IPS DF 19.7 (cell line): ENCODE measurements at regions not wholly inside any gene's neighbourhood (a gene's known extent, or its start where the extent isn't known, plus 50 kb on each side); places are given as distances from the start of the nearest gene placed in this dataset.
"Not testable (repeated sequence)": the region's sequence is repeated elsewhere in the genome, so short reads cannot be mapped to it uniquely, and the experiment has no call there.

Experiments used
- DNase-seq: peaks from one replicate; pipeline ENCODE4 v3.0.0-alpha.2; 2013; ENCODE audit warnings: low read depth, low spot score

- not testable (repeated sequence) for DNase-seq
These were observed 208.3 kb upstream of the HES1 start for GRCh38 chr3:193927413-193928206.

- DNase-seq: no peak
These were observed 207.4 kb upstream of the HES1 start for GRCh38 chr3:193928354-193929209.

DNA sequence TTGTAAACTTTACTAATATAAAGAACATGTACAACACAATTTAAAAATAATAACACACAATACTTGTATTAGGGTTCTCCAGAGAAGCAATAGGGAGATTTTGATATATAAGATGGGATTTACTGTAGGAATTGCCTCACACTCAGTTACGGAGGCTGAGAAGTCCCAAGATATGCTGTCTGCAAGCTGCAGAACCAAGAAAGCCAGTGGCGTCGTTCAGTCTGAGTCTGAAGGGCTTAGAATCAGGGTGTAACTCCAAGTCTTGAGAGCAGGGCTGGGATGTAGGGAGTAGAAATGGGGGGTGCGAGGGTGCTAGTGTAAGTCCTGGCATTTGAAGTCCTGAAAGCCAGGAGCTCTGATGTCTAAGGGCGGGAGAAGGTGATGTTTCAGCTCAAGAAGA is 206.6 kb upstream of the HES1 start:
- no peak for DNase-seq

DNA sequence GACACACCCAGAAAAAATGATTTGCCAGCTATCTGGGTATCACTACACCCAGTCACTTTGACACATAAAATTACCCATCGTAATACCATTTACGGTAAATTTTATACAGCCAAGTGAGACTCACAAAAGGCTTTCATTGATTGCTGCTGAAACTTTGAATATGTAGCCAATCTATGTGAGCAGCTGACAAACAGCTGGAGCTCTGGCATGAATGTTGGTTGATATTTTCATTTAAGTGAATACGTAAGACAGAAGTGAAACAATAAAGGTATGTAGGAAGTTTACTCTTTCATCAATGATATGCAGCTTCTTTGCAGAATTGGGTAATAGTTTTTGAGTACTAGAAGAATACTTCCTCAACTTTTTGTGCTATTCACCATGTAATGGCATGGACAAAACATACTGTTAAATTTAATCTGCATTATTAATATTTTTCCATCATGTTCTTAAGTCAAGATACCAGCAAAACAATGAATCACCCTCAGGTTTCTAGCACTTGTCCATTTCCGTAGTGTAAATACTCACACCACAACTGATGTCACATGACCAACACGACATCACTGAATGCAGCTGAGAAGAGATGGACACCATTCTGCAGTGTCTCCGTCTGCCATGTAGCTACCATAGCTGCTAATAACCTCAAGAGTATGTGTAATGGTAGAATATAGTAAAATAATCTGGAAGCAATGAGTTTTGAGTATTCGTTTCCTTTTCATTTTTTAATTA is 205.9 kb upstream of the HES1 start:
- no peak for DNase-seq

- no peak for DNase-seq
These were observed 203.8 kb upstream of the HES1 start for GRCh38 chr3:193932136-193932535.

DNA sequence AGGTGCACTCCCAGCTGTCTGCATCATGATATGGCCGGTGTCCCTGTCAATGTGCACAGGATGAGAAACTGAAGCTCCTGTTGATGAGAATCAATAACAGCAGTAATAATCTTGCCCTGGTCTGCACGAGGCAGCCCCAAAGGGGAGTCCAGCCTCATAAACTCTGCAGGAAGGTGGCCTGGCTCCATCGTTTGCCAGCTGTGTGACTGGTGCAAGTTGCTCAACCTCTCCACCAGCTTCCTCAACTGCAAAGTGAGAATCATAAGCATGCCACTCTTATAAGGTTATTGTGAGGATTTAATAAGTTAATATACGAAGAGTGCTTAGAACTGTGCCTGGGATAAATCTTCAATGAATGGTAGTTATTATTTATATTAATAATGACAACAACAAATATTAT is 203.4 kb upstream of the HES1 start:
- no peak for DNase-seq

DNA sequence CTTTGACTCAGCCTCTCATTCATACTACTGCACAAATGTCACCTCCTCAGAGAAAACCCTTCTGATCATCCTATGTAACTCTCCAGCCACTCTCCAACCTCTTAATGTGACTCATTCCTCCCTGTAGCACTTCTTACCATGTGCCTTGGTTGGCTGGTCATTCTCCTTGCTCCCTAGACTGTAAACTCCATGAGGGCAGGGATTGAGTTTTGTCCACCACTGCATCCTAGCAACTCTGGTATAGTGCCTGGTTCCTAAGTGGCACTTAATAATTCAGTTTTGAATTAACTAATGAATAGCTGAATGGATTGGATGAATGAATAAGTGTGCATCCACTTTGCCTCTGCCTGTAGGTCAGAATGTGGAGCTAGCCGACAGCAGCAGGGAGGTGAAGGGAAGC is 202.5 kb upstream of the HES1 start:
- DNase-seq: no peak

GRCh38 chr3:193935916-193936315 is 200.0 kb upstream of the HES1 start:
- no peak for DNase-seq

DNA sequence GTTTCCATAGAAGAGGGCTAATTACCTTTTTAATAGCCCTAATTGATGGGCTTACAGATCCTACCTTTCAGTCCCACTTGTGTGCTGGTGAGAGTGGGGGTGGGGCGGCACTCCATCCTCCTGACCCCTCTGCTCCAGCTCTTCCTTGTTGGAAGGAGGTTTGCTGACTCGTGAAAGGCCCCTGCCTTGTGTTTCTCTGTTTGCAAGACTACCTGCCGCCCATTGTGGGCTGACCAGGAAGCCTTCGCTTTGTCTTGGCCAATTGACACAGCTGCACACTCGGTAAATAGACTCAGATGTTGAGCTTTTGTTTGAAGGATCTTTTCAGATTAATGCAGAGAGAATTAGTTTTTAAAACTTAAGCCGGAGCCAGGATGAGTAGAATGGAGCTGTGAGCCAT is 197.3 kb upstream of the HES1 start:
- DNase-seq: no peak

DNA sequence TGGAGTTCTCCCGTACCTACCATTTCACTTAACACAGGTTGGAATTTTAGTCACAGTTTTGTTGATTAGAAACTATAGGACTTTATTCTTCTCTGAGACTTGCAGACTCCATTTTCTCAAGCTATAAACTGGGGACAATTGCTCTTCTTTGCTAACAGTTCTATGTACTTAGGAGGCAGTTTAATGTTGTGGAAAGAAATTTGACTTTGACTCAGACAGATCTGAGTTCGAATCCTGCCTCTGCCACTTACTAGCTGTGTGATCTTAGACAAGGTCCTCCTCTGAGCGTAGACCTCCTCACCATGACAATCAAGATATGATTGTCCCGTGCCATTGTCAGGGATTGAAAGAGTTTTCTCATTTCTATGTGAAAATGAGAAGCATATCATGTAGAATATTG is 196.4 kb upstream of the HES1 start:
- no peak for DNase-seq

GRCh38 chr3:193940526-193940925 is 195.4 kb upstream of the HES1 start:
- no peak for DNase-seq

- DNase-seq: no peak
These were observed 194.5 kb upstream of the HES1 start for GRCh38 chr3:193941486-193941885.

- no peak for DNase-seq
These were observed 193.4 kb upstream of the HES1 start for GRCh38 chr3:193942516-193943055.

DNA sequence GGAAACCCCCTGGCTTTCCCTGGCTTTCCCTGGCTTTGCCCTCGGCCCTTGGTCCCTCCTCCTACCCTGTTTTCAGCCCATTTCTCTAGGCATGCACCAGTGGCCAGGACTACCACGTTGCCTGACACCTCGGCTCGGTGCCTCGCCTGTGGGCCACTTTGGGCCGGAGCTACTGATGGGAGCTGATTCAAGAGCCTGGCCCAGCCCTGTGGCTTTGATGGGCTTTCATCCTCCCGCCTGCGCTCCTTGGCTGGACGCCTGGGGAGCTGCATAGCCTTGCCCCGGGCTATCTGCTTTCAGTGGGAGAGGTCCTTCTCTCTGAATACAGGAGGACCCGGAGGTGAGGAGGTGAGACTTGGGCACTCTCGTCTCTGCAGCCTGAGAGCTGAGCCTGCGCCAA is 192.7 kb upstream of the HES1 start:
- no peak for DNase-seq

GRCh38 chr3:193943851-193944517 is 192.0 kb upstream of the HES1 start:
- DNase-seq: no peak

GRCh38 chr3:193944518-193944884 is 191.4 kb upstream of the HES1 start:
- DNase-seq: no peak

GRCh38 chr3:193945143-193945542 is 190.8 kb upstream of the HES1 start:
- no peak for DNase-seq

DNA sequence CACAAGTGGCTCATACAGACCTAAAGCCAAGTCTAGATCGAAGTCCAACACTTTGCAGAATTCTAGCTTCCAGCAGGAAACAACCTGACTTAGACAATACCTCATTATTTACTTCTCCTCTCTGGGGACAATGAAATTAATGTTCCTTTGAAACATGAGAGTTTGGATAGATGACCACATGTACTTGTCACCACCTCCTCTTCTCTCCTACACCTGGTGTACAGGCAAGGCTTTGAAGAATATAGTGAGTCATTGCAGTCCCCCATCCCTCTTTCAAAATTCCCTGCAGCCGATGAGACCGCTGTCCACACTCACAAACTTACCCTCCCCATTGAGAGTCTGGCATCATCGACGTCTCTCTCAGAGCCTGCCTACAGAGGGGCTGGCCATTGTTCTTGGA is 189.0 kb upstream of the HES1 start:
- no peak for DNase-seq

DNA sequence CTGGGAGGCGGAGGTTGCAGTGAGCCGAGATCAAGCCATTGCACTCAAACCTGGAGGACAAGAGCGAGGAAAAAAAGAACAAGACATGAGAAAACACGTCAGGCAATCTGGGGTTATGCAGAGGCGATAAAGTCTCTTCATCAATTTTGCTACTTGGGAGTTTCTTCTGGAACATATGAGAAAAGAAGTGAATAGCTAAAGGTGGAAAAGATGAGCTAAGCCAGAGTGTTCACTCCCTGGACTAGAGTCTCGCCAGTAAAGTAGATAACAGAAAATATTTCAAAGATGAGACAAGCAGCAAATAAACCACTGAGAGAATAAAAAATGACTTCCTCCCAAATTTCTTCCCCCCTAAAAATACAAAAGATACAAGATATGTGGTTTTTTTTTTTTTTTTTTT is 188.4 kb upstream of the HES1 start:
- no peak for DNase-seq

- DNase-seq: no peak
These were observed 187.5 kb upstream of the HES1 start for GRCh38 chr3:193948459-193948858.

DNA sequence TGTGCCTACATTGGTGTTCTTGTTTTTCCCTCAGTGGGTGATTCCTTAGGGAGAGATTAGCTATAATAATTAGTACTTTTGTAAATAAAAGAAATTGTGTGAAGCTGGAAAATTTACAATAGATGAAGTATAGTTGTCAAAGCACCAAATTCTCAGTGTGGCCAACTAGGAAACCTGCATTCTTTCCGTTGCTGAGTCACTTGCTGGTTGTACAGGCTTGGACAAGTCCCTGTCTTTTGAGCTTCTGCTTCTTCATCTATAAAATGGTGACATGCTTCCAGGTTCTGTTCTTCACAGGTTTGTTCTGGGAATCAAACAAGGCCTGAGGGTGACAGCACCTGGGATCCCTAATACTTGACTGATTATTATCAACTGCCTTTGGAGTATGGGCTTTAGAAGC is 184.1 kb upstream of the HES1 start:
- no peak for DNase-seq

DNA sequence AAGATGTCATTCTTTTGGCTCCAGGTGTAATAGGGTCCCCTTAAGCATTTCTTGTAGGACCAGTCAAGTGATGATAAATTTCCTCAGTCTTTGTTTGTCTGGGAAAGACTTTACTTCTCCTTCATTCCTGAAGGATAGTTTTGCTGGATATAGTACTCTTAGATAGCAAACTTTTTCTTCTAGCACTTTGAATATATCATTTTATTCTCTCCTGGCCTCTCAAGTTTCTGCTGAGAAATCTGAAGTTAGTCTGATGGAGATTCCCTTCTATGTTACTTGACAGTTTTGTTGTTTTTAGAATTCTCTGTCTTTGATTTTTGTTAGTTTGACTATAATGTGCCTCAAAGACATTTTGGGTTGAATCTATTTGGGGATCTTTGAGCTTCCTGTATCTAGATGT is 181.2 kb upstream of the HES1 start:
- DNase-seq: no peak
